Putamen (tissue), 1 donor: ENCODE measurements at regions not wholly inside any gene's neighbourhood (a gene's known extent, or its start where the extent isn't known, plus 50 kb on each side); places are given as distances from the start of the nearest gene placed in this dataset.

Source experiments
- DNase-seq: peaks from one replicate; pipeline ENCODE4 v3.0.0-alpha.2; 2016; ENCODE audit warnings: low spot score

DNA sequence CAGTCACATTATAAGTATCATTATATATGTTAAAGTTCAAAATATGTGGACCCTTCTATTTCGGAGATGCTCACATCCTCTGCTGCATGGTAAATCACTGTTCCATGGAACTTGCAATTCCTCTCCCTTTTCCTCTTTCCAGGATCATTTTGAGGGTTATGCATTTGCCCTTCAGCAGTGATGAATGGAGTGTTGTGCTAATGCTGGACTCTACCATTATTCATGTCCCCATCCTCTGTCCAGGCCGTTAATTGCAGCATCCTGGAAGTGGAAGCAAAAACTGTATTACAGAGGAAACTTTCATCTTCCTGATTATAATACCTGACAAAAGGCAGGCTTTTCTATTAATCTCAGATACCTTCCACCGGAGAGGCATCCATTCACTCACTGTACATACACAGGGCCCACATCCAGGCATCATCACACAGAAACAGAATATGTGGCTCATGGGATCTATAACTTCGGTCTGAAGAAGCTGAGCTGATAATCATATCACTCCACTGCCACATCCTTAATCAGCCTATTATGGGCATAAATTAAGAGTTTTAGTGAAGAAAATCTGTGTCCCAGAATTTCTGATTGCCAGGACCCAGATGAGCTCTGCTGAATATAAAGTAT, 65.0 kb upstream of the ACO1 start:
- no peak for DNase-seq

DNA sequence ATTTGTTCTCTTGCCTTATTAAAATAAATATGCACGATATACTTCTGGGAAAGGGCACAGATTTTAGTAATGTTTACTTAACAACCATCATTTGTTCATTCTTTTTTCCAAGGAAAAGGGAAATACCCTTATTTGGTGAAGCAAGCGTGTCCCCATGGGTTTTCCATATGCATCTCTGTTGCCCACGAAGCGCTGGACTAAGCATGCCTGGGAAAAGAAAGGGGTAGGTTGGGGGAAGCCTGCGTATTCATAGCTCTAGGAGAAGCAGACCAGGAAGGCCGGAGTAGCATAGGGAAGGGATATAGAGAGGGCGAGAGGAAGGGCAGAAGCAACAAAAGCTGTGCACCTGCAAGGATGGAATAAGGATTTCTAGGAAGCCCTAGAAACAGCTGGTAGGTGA, 61.8 kb upstream of the ACO1 start:
- no peak for DNase-seq

DNA sequence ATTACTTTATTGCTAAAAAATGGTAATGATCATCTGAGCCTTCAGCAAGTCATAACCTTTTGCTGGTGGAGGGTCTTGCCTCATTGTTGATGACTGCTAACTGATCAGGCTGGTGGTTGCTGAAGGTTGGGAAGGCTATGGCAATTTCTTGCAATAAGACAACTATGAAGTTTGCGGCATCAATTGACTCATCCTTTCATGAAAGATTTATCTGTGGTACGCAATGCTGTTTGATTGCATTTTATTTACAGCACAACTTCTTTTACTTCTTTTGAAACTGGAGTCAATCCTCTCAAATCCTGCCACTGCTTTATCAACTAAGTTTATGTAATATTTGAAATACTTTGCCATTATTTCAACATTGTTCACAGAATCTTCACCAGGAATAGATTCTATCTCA, 58.3 kb upstream of the ACO1 start:
- no peak for DNase-seq

DNA sequence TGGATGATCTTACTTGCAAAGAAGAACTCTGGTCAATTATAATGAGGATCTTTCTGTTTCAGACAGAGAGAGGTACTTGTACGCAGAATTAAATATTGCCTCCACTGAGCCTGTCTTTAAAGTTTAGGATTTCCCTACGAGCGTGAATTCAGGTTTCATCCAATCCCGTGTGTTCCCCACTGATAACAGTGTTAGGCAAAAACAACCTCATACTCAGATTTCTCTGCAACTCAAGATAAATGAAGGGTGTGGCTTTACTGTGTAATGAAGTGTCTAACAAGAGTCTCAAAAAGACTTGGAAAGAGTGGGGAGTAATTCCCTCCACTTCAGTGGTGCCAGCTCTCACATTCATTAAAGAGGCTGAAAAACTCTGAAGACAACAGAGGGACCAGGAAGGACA, 53.2 kb upstream of the ACO1 start:
- no peak for DNase-seq

DNA sequence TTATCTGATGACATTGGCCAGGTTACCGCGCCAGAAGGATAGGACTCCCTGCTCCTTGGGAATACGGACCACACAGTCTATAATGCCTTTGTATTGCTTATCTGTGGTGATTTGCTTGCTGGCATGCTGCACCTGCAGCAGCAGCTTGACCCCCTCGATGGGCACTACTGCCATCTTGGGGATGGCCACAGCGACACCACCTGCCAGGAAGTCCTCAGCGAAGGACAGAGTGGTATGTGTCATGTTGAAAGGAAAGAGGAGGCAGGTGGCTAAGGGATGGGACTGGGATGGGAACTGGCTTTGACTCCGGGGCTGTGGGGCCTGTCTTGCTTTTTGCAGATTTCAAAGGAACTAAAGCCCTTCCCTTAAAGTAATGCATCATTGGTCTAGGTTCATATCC, 50.3 kb upstream of the ACO1 start:
- DNase-seq: no peak
